ENCODE measurements at regions not wholly inside any gene's neighbourhood (a gene's known extent, or its start where the extent isn't known, plus 50 kb on each side); places are given as distances from the start of the nearest gene placed in this dataset.

- Mint-ChIP-seq H3K9me3 (peaks cover 14% of the 10 kb centered on the region), H3K36me3 (no peaks in the 10 kb centered on the region), H3K4me3 (no peak overlapping the region), H3K27ac (no peak overlapping the region), H3K4me1 (ENCODE audit: low read depth) (no peaks in the 10 kb centered on the region), H3K27me3 (no peaks in the 10 kb centered on the region)
- intact Hi-C loops (cut with micrococcal nuclease) = no loop called here
- ChIA-PET CTCF (no interaction called here), POLR2A (no interaction called here)
- DNase-seq = no peak
Observed at GRCh38 chr14:44271006-44271405, 236.1 kb downstream of the FSCB start.

DNA sequence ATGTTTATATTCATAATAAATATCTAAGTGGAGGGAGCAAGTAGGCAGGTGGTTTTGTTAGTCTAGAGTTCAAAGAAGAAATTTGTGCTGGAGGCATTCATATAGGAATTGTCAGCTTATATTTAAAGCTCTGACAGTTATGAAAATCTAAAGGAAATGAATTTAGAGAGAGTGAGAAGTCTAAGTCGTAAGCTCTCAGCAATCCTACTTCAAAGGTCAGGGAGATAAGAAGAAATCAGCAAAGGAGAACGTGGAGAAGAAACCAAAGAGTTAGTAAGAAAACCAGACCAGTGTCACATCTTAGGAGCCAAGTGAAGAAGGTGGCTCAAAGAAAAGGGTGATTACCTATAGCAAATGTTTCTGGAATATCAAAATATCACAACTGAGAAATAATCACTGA lies 241.8 kb downstream of the FSCB start:
- ChIA-PET CTCF (no interaction called here), POLR2A (no interaction called here)
- Mint-ChIP-seq H3K4me3 (no peak overlapping the region), H3K4me1 (ENCODE audit: low read depth) (no peaks in the 10 kb centered on the region), H3K9me3 (peaks cover 38% of the 10 kb centered on the region), H3K27me3 (no peaks in the 10 kb centered on the region), H3K36me3 (no peaks in the 10 kb centered on the region), H3K27ac (no peak overlapping the region)
- intact Hi-C loops (cut with micrococcal nuclease) = no loop called here
- no peak for DNase-seq

DNA sequence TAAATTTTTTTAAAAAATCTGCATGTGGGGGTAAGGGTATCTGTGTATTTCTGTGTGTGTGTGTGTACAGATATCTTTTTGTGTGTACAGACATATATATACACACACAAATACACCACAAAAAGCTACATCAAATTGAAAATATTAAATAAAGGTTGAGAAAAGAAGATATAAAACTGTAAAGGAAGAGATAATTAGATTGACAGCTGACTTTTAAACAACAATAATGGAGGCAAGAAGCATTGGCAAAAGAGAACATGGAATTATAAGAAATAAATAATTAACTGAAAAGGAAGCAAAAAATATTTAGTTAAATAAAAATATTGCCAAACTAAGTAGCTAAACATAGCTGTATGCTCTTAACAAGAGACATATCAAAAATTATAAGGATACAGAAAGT lies 291.4 kb downstream of the FSCB start:
- ChIA-PET POLR2A (no interaction called here), CTCF (no interaction called here)
- intact Hi-C loops (cut with micrococcal nuclease) = no loop called here
- Mint-ChIP-seq H3K9me3 (peaks cover 13% of the 10 kb centered on the region), H3K4me1 (ENCODE audit: low read depth) (no peaks in the 10 kb centered on the region), H3K4me3 (no peak overlapping the region), H3K27me3 (no peaks in the 10 kb centered on the region), H3K27ac (no peak overlapping the region), H3K36me3 (no peaks in the 10 kb centered on the region)
- no peak for DNase-seq

DNA sequence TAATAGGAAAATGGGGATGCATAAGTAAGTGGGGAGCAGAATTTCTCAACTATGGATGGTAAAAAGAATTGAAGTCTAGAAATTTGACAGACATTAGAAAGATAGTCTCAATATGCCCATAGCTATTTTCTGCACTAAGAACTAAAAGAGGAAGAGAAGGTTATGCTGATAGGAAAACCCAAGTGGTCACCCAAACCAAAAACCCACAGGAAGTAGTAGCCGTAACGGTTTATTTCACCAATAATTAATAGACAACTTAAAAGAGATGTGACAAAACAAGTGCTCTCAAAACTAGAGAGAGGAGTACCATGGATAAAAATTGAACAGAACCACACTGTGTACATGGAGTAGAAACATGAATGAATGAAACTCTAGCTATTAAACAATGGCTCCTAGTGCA lies 295.4 kb downstream of the FSCB start:
- CTCF ChIA-PET = no interaction called here
- POLR2A ChIA-PET = no interaction called here

DNA sequence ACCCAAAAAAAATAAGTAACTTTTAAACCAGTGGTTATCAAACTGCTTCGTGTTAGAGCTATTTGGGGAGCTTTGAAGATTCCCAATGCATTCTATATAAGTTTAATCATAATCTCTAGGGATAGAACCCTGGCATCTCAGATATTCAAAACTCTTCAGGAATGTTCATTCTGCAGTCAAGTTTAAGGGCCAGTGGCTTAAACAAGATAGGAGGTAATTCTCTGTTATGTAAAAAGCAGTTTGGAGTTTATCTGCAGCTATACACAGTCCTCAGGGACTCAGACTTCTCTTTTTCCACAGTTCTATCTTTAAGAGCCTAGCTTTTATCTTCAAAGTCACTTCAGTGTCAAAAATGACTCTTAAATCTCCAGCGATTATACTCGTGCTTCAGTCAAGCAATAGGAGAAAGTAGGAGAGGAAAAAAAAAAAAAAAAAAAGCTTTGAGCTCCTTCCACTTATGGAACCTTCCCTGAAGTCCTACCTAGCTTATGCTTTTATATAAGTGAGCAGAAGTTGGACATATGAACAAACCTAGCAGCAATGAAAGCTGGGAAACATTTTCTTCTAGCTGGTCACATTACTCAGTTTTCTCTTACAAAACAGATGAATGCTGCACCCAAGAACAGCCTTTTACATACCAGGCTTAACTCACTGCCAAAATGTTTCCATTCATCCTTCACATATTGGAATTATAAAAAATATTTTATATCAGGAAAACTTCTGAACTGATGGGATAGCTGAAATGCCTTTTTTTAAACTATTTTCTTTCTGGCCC lies 302.8 kb downstream of the FSCB start:
- H3K27me3 Mint-ChIP-seq = no peaks in the 10 kb centered on the region
- H3K9me3 Mint-ChIP-seq = peaks cover 3% of the 10 kb centered on the region
- no peak overlapping the region for H3K4me3 Mint-ChIP-seq
- ChIA-PET CTCF (no interaction called here), POLR2A (no interaction called here)
- intact Hi-C loops (cut with micrococcal nuclease) = no loop called here
- H3K27ac Mint-ChIP-seq = no peak overlapping the region
- no peaks in the 10 kb centered on the region for H3K4me1 Mint-ChIP-seq (ENCODE audit: low read depth)
- DNase-seq = no peak
- H3K36me3 Mint-ChIP-seq = no peaks in the 10 kb centered on the region

More for the DNA sequence above, 295.4 kb downstream of the FSCB start:
- H3K36me3 Mint-ChIP-seq = no peaks in the 10 kb centered on the region
- DNase-seq = no peak
- no peaks in the 10 kb centered on the region for H3K27me3 Mint-ChIP-seq
- no peaks in the 10 kb centered on the region for H3K4me1 Mint-ChIP-seq (ENCODE audit: low read depth)
- H3K4me3 Mint-ChIP-seq = no peak overlapping the region
- intact Hi-C loops (cut with micrococcal nuclease) = no loop called here
- no peak overlapping the region for H3K27ac Mint-ChIP-seq
- peaks cover 8% of the 10 kb centered on the region for H3K9me3 Mint-ChIP-seq

DNA sequence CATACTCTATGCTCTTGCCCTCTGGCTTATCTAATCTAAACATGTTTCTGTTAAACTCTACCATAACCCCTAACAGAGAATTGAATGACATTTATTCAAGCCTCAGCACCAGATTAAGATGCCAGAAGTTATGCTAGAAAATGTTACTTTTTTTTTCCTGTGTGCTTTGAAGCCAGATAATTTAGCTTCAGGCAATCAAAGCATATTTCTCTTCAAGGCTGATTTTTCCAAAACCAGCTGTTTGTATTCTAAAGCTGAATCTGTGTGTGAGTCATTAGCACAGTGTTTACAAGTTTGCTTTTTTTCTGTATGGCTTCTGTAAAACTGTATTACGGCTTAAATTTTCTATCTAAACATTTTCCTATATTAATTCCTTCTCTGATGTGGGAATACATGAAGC lies 326.1 kb downstream of the FSCB start:
- ChIA-PET CTCF (no interaction called here), POLR2A (no interaction called here)
- no peak overlapping the region for H3K4me3 Mint-ChIP-seq
- H3K27ac Mint-ChIP-seq = no peak overlapping the region
- intact Hi-C loops (cut with micrococcal nuclease) = no loop called here
- no peaks in the 10 kb centered on the region for H3K36me3 Mint-ChIP-seq
- no peaks in the 10 kb centered on the region for H3K27me3 Mint-ChIP-seq
- H3K4me1 Mint-ChIP-seq (ENCODE audit: low read depth) = no peaks in the 10 kb centered on the region
- peaks cover 21% of the 10 kb centered on the region for H3K9me3 Mint-ChIP-seq
- no peak for DNase-seq

- intact Hi-C loops (cut with micrococcal nuclease) = no loop called here
- Mint-ChIP-seq H3K27ac (no peak overlapping the region), H3K9me3 (peaks cover 22% of the 10 kb centered on the region), H3K4me1 (ENCODE audit: low read depth) (no peaks in the 10 kb centered on the region), H3K4me3 (no peak overlapping the region), H3K27me3 (no peaks in the 10 kb centered on the region), H3K36me3 (no peaks in the 10 kb centered on the region)
- ChIA-PET POLR2A (no interaction called here), CTCF (no interaction called here)
- no peak for DNase-seq
Observed at GRCh38 chr14:44170556-44170955, 336.5 kb downstream of the FSCB start.

- intact Hi-C loops (cut with micrococcal nuclease) = no loop called here
- POLR2A ChIA-PET = no interaction called here
- no peak overlapping the region for H3K4me3 Mint-ChIP-seq
- no peaks in the 10 kb centered on the region for H3K36me3 Mint-ChIP-seq
- H3K27me3 Mint-ChIP-seq = no peaks in the 10 kb centered on the region
- no peak for DNase-seq
- H3K27ac Mint-ChIP-seq = no peak overlapping the region
- H3K4me1 Mint-ChIP-seq (ENCODE audit: low read depth) = no peaks in the 10 kb centered on the region
- CTCF ChIA-PET = no interaction called here
- H3K9me3 Mint-ChIP-seq = peaks cover 24% of the 10 kb centered on the region
Observed at GRCh38 chr14:44170101-44170500, 337.0 kb downstream of the FSCB start.

- Mint-ChIP-seq H3K4me3 (no peak overlapping the region), H3K36me3 (no peaks in the 10 kb centered on the region), H3K27me3 (no peaks in the 10 kb centered on the region), H3K4me1 (ENCODE audit: low read depth) (no peaks in the 10 kb centered on the region), H3K9me3 (peaks cover 17% of the 10 kb centered on the region), H3K27ac (no peak overlapping the region)
- ChIA-PET POLR2A (no interaction called here), CTCF (no interaction called here)
- DNase-seq = no peak
- intact Hi-C loops (cut with micrococcal nuclease) = no loop called here
Observed at GRCh38 chr14:44168566-44168965, 338.5 kb downstream of the FSCB start.

GRCh38 chr14:44166611-44167010 lies 340.5 kb downstream of the FSCB start:
- H3K36me3 Mint-ChIP-seq = no peaks in the 10 kb centered on the region
- no peaks in the 10 kb centered on the region for H3K4me1 Mint-ChIP-seq (ENCODE audit: low read depth)
- peaks cover 20% of the 10 kb centered on the region for H3K9me3 Mint-ChIP-seq
- ChIA-PET CTCF (no interaction called here), POLR2A (no interaction called here)
- no peak for DNase-seq
- no peak overlapping the region for H3K4me3 Mint-ChIP-seq
- H3K27me3 Mint-ChIP-seq = no peaks in the 10 kb centered on the region
- H3K27ac Mint-ChIP-seq = no peak overlapping the region
- intact Hi-C loops (cut with micrococcal nuclease) = no loop called here

- Mint-ChIP-seq H3K4me3 (no peak overlapping the region), H3K9me3 (peaks cover 20% of the 10 kb centered on the region), H3K36me3 (no peaks in the 10 kb centered on the region), H3K4me1 (ENCODE audit: low read depth) (no peaks in the 10 kb centered on the region), H3K27me3 (no peaks in the 10 kb centered on the region), H3K27ac (no peak overlapping the region)
- ChIA-PET POLR2A (no interaction called here), CTCF (no interaction called here)
- intact Hi-C loops (cut with micrococcal nuclease) = no loop called here
- DNase-seq = no peak
Observed at GRCh38 chr14:44165936-44166335, 341.1 kb downstream of the FSCB start.

DNA sequence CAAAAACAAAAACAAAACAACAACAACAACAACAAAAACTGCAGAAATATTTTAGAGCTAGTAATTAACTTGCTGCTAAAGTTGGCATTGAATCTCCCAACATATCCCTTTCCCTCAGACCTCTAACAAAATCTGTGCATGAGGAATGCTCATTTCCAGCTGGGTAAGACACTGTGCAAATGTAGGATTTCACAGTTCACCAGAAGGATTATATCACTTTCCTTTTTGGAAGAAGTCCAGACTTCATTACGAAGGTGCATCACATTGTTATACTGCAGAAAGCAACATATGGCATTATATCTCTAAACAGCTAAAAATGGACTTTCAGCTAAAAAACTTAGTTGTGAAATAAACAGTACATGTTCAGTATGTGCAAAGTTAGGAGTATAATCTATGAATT lies 341.8 kb downstream of the FSCB start:
- CTCF ChIA-PET = interaction anchor here (0.6 kb wide), 1 partner anchor 399 kb away, joined by 3 read pairs; no protein-coding TSS in a partner anchor
- Mint-ChIP-seq H3K4me1 (ENCODE audit: low read depth) (no peaks in the 10 kb centered on the region), H3K4me3 (no peak overlapping the region), H3K27me3 (no peaks in the 10 kb centered on the region), H3K9me3 (peaks cover 18% of the 10 kb centered on the region), H3K27ac (no peak overlapping the region), H3K36me3 (no peaks in the 10 kb centered on the region)
- POLR2A ChIA-PET = no interaction called here
- intact Hi-C loops (cut with micrococcal nuclease) = no loop called here
- no peak for DNase-seq

DNA sequence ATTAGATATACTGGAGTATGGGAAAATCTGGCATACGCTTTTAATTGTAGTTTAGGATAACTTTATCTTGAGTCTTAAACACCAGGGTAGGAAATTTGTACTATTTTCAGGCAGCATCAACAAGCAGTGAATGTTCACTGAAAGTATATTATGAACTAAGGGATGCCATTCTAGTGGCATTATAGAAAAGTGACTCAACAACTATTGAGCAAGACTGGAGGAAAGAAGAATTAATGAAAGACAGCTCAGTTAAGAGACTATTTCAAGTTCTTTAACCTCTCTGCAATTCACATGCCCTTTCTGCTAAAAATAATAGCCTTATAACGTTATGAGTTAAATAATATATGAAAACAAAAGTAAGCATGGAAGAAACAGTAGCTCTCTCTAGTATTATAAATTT lies 343.1 kb downstream of the FSCB start:
- DNase-seq = no peak
- ChIA-PET POLR2A (no interaction called here), CTCF (no interaction called here)
- Mint-ChIP-seq H3K27ac (no peak overlapping the region), H3K27me3 (no peaks in the 10 kb centered on the region), H3K4me1 (ENCODE audit: low read depth) (no peaks in the 10 kb centered on the region), H3K9me3 (peaks cover 16% of the 10 kb centered on the region), H3K4me3 (no peak overlapping the region), H3K36me3 (no peaks in the 10 kb centered on the region)
- intact Hi-C loops (cut with micrococcal nuclease) = no loop called here

Data from activated CD4-positive, alpha-beta memory T cell treated with anti-CD3 and anti-CD28 coated beads for 36 hours (primary cell).